SH-SY5Y (cell line): ENCODE measurements at regions not wholly inside any gene's neighbourhood (a gene's known extent, or its start where the extent isn't known, plus 50 kb on each side); places are given as distances from the start of the nearest gene placed in this dataset.

Experiments used
- GATA2 ChIP-seq: IDR thresholded peaks from 2 replicates; pipeline ENCODE4 v1.6.1; 2011; ENCODE audit warnings: mild to moderate bottlenecking, low read depth, low read length
- GATA3 ChIP-seq: IDR thresholded peaks from 2 replicates; pipeline ENCODE4 v1.6.1; 2011; ENCODE audit warnings: low read depth, mild to moderate bottlenecking, low read length, moderate library complexity

GRCh38 chr7:38007096-38007495 lies 86.7 kb downstream of the EPDR1 start:
- no peak for TF ChIP-seq GATA3
- no peak for TF ChIP-seq GATA2
